SK-N-SH treated with all-trans-retinoic acid at 6 μM for 48 hours (cell line): ENCODE measurements at regions not wholly inside any gene's neighbourhood (a gene's known extent, or its start where the extent isn't known, plus 50 kb on each side); places are given as distances from the start of the nearest gene placed in this dataset.

ENCODE experiments used
- ATAC-seq: fragments of 200-7000 bp; cut with Tn5 transposase; 3 replicates; pipeline ENCODE4 v1.9.1; 2020; ENCODE audit warnings: mild to moderate bottlenecking, moderate library complexity
- ARNTL ChIP-seq: fragments of 450-650 bp; formaldehyde crosslinking; IDR thresholded peaks from 2 replicates; pipeline ENCODE4 v1.5.0; 2020; ENCODE audit warnings: low read depth, mild to moderate bottlenecking, moderate library complexity, borderline replicate concordance
- BACH2 ChIP-seq: fragments of 250-450 bp; sonication (Bioruptor Pico); IDR thresholded peaks from 2 replicates; pipeline ENCODE4 v1.9.0; 2021; ENCODE audit warnings: mild to moderate bottlenecking, borderline replicate concordance
- CSDC2 ChIP-seq: fragments of 250-450 bp; sonication (Bioruptor Pico); IDR thresholded peaks from 2 replicates; pipeline ENCODE4 v1.5.0; 2020; ENCODE audit warnings: mild to moderate bottlenecking, moderate library complexity
- ESRRG ChIP-seq: fragments of 250-450 bp; sonication (Bioruptor Pico); IDR thresholded peaks from 2 replicates; pipeline ENCODE4 v1.6.1; 2021; ENCODE audit warnings: mild to moderate bottlenecking
- GLIS3 ChIP-seq: fragments of 250-450 bp; sonication (Bioruptor Pico); IDR thresholded peaks from 2 replicates; pipeline ENCODE4 v1.5.0; 2020; ENCODE audit warnings: mild to moderate bottlenecking, moderate library complexity
- ISL1 ChIP-seq: fragments of 250-450 bp; sonication (Bioruptor Pico); IDR thresholded peaks from 2 replicates; pipeline ENCODE4 v2.1.2; 2022; ENCODE audit warnings: mild to moderate bottlenecking, moderate library complexity
- OSR1 ChIP-seq: fragments of 250-450 bp; sonication (Bioruptor Pico); IDR thresholded peaks from 2 replicates; pipeline ENCODE4 v1.8.0; 2022; ENCODE audit warnings: moderate library complexity, mild to moderate bottlenecking, inconsistent platforms
- PPARA ChIP-seq: fragments of 250-450 bp; sonication (Bioruptor Pico); IDR thresholded peaks from 2 replicates; pipeline ENCODE4 v1.5.0; 2020; ENCODE audit warnings: mild to moderate bottlenecking, borderline replicate concordance
- RARB ChIP-seq: fragments of 250-450 bp; sonication (Bioruptor Pico); IDR thresholded peaks from 2 replicates; pipeline ENCODE4 v1.8.0; 2021; ENCODE audit warnings: mild to moderate bottlenecking, moderate library complexity
- SNAI2 ChIP-seq: fragments of 250-450 bp; sonication (Bioruptor Pico); IDR thresholded peaks from 2 replicates; pipeline ENCODE4 v1.5.0; 2020; ENCODE audit warnings: mild to moderate bottlenecking, moderate library complexity
- TCF4 ChIP-seq: fragments of 250-450 bp; sonication (Bioruptor Pico); IDR thresholded peaks from 2 replicates; pipeline ENCODE4 v1.8.0; 2021; ENCODE audit warnings: mild to moderate bottlenecking, moderate library complexity, borderline replicate concordance
- TOX ChIP-seq: fragments of 250-450 bp; sonication (Bioruptor Pico); IDR thresholded peaks from 2 replicates; pipeline ENCODE4 v1.8.0; 2021; ENCODE audit warnings: mild to moderate bottlenecking, moderate library complexity, borderline replicate concordance
- ZC3H10 ChIP-seq: fragments of 250-450 bp; sonication (Bioruptor Pico); IDR thresholded peaks from 2 replicates; pipeline ENCODE4 v1.5.1; 2021; ENCODE audit warnings: mild to moderate bottlenecking, moderate library complexity
- ZFP3 ChIP-seq: fragments of 250-450 bp; sonication (Bioruptor Pico); IDR thresholded peaks from 2 replicates; pipeline ENCODE4 v1.5.0; 2020; ENCODE audit warnings: mild to moderate bottlenecking, moderate library complexity
- ZFP30 ChIP-seq: fragments of 450-650 bp; formaldehyde crosslinking; IDR thresholded peaks from 2 replicates; pipeline ENCODE4 v1.5.0; 2022; ENCODE audit warnings: mild to moderate bottlenecking, moderate library complexity
- ZNF565 ChIP-seq: fragments of 450-650 bp; formaldehyde crosslinking; conservative IDR thresholded peaks from 2 replicates; pipeline ENCODE4 v1.5.0; 2020; ENCODE audit warnings: low read depth, mild to moderate bottlenecking, moderate library complexity
- ZNF70 ChIP-seq: fragments of 450-650 bp; formaldehyde crosslinking; IDR thresholded peaks from 2 replicates; pipeline ENCODE4 v1.5.0; 2020; ENCODE audit warnings: mild to moderate bottlenecking, moderate library complexity
- ZNF8 ChIP-seq: fragments of 450-650 bp; formaldehyde crosslinking; IDR thresholded peaks from 2 replicates; pipeline ENCODE4 v1.5.0; 2020; ENCODE audit warnings: mild to moderate bottlenecking, moderate library complexity
- TF ChIP-seq, protein P1 (sequence below): fragments of 250-450 bp; sonication (Bioruptor Pico); IDR thresholded peaks from 2 replicates; pipeline ENCODE4 v1.8.0; 2020; ENCODE audit warnings: mild to moderate bottlenecking, moderate library complexity, borderline replicate concordance
- TF ChIP-seq, protein P2 (sequence below): fragments of 250-450 bp; sonication (Bioruptor Pico); IDR thresholded peaks from 2 replicates; pipeline ENCODE4 v1.5.1; 2020; ENCODE audit warnings: low read depth, mild to moderate bottlenecking, moderate library complexity
- TF ChIP-seq, protein P3 (sequence below): fragments of 250-450 bp; sonication (Bioruptor Pico); IDR thresholded peaks from 2 replicates; pipeline ENCODE4 v1.5.1; 2021; ENCODE audit warnings: mild to moderate bottlenecking, moderate library complexity
- TF ChIP-seq, protein P4 (sequence below): fragments of 250-450 bp; sonication (Bioruptor Pico); IDR thresholded peaks from 2 replicates; pipeline ENCODE4 v1.5.0; 2020; ENCODE audit warnings: mild to moderate bottlenecking, moderate library complexity
- TF ChIP-seq, protein P5 (sequence below): fragments of 250-450 bp; sonication (Bioruptor Pico); IDR thresholded peaks from 2 replicates; pipeline ENCODE4 v1.8.0; 2021; ENCODE audit warnings: low read depth, mild to moderate bottlenecking, moderate library complexity, borderline replicate concordance

DNA sequence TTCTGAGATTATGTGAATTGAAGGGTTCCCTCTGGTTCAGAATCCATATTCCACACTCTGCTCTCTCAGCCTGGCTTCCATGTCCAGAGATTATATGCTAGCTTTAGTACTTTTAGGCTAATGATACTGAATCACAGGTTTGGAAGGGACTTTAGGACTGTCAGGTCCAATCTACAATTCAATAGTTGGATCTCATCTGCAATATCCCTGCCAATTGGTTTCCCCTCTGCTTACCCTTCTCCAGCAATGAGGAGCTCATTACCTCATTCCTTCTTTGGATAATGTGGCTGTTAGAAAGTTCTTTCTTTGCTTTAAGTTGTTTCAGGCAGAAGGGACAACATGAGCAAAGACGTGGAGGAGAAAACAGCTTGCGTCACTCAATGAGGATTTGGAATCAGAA, 245.3 kb downstream of the PLPP3 start:
- ATAC-seq = no peak
- TF ChIP-seq PPARA = no peak
- TF ChIP-seq ZNF70 (CRISPR knock-in tag) = no peak
- TF ChIP-seq, protein P1, sequence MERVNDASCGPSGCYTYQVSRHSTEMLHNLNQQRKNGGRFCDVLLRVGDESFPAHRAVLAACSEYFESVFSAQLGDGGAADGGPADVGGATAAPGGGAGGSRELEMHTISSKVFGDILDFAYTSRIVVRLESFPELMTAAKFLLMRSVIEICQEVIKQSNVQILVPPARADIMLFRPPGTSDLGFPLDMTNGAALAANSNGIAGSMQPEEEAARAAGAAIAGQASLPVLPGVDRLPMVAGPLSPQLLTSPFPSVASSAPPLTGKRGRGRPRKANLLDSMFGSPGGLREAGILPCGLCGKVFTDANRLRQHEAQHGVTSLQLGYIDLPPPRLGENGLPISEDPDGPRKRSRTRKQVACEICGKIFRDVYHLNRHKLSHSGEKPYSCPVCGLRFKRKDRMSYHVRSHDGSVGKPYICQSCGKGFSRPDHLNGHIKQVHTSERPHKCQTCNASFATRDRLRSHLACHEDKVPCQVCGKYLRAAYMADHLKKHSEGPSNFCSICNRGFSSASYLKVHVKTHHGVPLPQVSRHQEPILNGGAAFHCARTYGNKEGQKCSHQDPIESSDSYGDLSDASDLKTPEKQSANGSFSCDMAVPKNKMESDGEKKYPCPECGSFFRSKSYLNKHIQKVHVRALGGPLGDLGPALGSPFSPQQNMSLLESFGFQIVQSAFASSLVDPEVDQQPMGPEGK (CRISPR knock-in tag) = no peak
- TF ChIP-seq ZNF565 = no peak
- no peak for TF ChIP-seq ZC3H10 (CRISPR knock-in tag)
- TF ChIP-seq, protein P2, sequence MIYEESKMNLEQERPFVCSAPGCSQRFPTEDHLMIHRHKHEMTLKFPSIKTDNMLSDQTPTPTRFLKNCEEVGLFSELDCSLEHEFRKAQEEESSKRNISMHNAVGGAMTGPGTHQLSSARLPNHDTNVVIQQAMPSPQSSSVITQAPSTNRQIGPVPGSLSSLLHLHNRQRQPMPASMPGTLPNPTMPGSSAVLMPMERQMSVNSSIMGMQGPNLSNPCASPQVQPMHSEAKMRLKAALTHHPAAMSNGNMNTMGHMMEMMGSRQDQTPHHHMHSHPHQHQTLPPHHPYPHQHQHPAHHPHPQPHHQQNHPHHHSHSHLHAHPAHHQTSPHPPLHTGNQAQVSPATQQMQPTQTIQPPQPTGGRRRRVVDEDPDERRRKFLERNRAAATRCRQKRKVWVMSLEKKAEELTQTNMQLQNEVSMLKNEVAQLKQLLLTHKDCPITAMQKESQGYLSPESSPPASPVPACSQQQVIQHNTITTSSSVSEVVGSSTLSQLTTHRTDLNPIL = no peak
- no peak for TF ChIP-seq OSR1 (CRISPR knock-in tag)
- TF ChIP-seq TOX (CRISPR knock-in tag) = no peak
- TF ChIP-seq, protein P3, sequence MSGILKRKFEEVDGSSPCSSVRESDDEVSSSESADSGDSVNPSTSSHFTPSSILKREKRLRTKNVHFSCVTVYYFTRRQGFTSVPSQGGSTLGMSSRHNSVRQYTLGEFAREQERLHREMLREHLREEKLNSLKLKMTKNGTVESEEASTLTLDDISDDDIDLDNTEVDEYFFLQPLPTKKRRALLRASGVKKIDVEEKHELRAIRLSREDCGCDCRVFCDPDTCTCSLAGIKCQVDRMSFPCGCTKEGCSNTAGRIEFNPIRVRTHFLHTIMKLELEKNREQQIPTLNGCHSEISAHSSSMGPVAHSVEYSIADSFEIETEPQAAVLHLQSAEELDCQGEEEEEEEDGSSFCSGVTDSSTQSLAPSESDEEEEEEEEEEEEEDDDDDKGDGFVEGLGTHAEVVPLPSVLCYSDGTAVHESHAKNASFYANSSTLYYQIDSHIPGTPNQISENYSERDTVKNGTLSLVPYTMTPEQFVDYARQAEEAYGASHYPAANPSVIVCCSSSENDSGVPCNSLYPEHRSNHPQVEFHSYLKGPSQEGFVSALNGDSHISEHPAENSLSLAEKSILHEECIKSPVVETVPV (CRISPR knock-in tag) = no peak
- TF ChIP-seq ZFP30 (CRISPR knock-in tag) = no peak
- TF ChIP-seq, protein P4, sequence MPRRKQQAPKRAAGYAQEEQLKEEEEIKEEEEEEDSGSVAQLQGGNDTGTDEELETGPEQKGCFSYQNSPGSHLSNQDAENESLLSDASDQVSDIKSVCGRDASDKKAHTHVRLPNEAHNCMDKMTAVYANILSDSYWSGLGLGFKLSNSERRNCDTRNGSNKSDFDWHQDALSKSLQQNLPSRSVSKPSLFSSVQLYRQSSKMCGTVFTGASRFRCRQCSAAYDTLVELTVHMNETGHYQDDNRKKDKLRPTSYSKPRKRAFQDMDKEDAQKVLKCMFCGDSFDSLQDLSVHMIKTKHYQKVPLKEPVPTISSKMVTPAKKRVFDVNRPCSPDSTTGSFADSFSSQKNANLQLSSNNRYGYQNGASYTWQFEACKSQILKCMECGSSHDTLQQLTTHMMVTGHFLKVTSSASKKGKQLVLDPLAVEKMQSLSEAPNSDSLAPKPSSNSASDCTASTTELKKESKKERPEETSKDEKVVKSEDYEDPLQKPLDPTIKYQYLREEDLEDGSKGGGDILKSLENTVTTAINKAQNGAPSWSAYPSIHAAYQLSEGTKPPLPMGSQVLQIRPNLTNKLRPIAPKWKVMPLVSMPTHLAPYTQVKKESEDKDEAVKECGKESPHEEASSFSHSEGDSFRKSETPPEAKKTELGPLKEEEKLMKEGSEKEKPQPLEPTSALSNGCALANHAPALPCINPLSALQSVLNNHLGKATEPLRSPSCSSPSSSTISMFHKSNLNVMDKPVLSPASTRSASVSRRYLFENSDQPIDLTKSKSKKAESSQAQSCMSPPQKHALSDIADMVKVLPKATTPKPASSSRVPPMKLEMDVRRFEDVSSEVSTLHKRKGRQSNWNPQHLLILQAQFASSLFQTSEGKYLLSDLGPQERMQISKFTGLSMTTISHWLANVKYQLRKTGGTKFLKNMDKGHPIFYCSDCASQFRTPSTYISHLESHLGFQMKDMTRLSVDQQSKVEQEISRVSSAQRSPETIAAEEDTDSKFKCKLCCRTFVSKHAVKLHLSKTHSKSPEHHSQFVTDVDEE (CRISPR knock-in tag) = no peak
- TF ChIP-seq ZFP3 = no peak
- TF ChIP-seq ZNF8 (CRISPR knock-in tag) = no peak
- TF ChIP-seq TCF4 = no peak
- TF ChIP-seq GLIS3 (CRISPR knock-in tag) = no peak
- TF ChIP-seq BACH2 (CRISPR knock-in tag) = no peak
- TF ChIP-seq ISL1 = no peak
- TF ChIP-seq ARNTL (CRISPR knock-in tag) = no peak
- no peak for TF ChIP-seq CSDC2
- TF ChIP-seq ESRRG (CRISPR knock-in tag) = no peak
- TF ChIP-seq, all 23 proteins: peak for 0

DNA sequence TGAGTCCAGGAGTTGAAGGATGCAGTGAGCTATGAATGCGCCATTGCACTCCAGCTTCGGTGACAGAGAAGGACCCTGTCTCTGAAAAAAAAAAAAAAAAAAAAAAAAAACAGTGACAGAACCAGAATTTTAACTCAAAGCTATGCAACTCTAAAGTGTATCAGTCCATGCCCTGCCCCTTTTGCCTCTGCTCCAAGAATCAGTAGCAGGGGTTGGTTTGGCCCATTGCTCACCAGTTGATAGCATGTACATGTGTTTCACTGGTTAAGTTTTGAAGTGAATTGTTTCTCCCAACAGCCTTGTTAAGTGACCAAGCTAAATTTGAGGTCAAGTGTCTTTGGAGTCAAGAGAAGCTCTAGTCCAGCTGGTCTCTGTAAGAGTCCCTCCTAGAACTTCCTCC, 245.9 kb downstream of the PLPP3 start:
- TF ChIP-seq SNAI2 (CRISPR knock-in tag) = no peak
- TF ChIP-seq ZFP30 (CRISPR knock-in tag) = no peak
- TF ChIP-seq, protein P4 (CRISPR knock-in tag) = no peak
- TF ChIP-seq TCF4 = no peak
- TF ChIP-seq ZC3H10 (CRISPR knock-in tag) = no peak
- TF ChIP-seq ZNF565 = no peak
- TF ChIP-seq ZNF70 (CRISPR knock-in tag) = no peak
- TF ChIP-seq, protein P2 = no peak
- TF ChIP-seq, protein P3 (CRISPR knock-in tag) = no peak
- TF ChIP-seq, protein P5, sequence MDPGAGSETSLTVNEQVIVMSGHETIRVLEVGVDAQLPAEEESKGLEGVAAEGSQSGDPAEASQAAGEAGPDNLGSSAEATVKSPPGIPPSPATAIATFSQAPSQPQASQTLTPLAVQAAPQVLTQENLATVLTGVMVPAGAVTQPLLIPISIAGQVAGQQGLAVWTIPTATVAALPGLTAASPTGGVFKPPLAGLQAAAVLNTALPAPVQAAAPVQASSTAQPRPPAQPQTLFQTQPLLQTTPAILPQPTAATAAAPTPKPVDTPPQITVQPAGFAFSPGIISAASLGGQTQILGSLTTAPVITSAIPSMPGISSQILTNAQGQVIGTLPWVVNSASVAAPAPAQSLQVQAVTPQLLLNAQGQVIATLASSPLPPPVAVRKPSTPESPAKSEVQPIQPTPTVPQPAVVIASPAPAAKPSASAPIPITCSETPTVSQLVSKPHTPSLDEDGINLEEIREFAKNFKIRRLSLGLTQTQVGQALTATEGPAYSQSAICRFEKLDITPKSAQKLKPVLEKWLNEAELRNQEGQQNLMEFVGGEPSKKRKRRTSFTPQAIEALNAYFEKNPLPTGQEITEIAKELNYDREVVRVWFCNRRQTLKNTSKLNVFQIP = no peak
- no peak for TF ChIP-seq CSDC2
- no peak for TF ChIP-seq OSR1 (CRISPR knock-in tag)
- TF ChIP-seq RARB (CRISPR knock-in tag) = no peak
- TF ChIP-seq, protein P1 (CRISPR knock-in tag) = no peak
- ATAC-seq = no peak
